H54 (cell line): ENCODE measurements at regions not wholly inside any gene's neighbourhood (a gene's known extent, or its start where the extent isn't known, plus 50 kb on each side); places are given as distances from the start of the nearest gene placed in this dataset.
"Not testable (repeated sequence)": the region's sequence is repeated elsewhere in the genome, so short reads cannot be mapped to it uniquely, and the experiment has no call there.

Experiments
- DNase-seq: peaks from one replicate; pipeline ENCODE4 v3.0.0; 2011; ENCODE audit warnings: low spot score, mixed read lengths; ENCODE audit not compliant: insufficient read length
- FAIRE-seq: peaks from 3 replicates; lab custom pipeline; 2011; peaks lifted over from hg19 to GRCh38; lab: Jason Lieb, UNC
- POLR2A ChIP-seq: IDR thresholded peaks from 2 replicates; pipeline ENCODE4 v1.6.1; 2011; ENCODE audit warnings: low read depth, mild to moderate bottlenecking, low read length

DNA sequence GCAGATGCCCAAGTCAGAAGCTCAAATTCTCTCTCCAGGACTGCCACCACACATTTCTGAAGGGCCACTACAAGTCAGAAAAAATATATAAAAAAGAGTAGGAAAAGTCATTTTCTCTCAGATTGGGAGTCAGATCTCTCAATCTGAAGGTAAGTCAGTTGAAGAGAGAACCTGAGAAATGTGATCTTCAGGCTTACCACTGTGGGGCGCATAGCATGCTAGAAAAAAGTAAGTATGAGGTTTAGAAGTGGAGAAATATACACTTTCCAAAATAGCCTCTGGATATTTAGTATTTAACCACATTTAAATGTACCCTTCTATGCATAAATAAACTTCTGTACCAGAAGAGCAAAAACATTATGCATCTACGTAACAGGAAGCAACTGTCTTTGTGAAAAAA, 800.7 kb upstream of the CTNND2 start:
- no peak for TF ChIP-seq POLR2A
- FAIRE-seq: peak; percentile 11
- DNase-seq: no peak

DNA sequence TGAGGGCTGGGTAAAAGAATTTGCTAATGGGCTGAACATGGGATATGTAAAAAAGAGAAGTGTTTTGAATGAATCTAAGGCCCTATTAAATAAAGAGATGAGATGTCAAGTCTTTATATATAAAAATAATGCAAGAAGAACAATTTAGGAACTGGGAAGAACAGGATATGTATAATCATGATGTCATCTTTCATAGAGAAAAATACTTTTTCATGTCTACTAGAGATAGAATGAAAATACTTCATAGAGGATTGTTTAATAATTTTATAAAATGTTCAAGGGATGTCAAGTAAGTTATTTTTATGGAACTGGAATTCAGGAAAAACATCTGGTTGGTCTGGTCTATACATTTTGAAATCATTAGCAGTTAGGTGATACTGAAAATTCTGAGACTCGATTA, 799.0 kb upstream of the CTNND2 start:
- no peak for DNase-seq
- TF ChIP-seq POLR2A: no peak
- FAIRE-seq: no peak

DNA sequence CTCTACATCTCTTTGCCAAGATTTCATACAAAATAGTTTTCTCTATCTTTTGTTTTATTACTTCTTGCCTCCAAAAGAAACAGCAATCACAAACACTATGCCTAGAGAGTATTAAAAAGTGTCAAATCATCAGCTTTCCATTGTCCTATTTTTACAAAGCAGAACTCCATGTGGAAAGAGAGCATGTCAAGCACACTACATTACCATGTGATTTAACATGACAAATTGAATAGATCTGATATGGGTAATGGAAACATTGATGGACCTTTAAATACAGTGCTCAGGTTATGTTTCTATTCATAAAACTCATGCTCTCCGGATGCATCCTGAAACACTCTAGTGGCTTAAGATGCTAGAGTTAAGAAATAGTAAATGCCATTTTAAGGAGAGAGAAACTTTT, 791.4 kb upstream of the CTNND2 start:
- TF ChIP-seq POLR2A: no peak
- DNase-seq (no peak), FAIRE-seq (no peak)

DNA sequence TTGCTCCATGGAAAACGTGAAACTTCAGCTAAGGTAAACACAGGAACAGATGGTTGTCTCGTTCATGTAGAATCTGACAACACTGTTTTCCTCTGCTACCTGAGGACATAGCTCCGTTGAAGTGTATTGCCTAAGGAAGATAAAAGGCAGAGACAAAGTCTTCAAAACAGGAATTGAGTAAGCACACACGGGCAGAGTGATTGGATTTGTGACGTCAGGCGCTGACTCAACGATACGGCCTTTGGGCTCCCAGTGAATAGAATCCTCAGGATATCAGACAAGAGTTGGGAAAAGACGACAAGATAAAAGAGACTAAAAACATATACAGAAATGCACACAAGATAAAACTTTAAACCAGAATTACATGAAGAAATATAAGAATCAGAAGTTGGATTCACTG, 787.1 kb upstream of the CTNND2 start:
- no peak for TF ChIP-seq POLR2A
- no peak for FAIRE-seq
- no peak for DNase-seq

DNA sequence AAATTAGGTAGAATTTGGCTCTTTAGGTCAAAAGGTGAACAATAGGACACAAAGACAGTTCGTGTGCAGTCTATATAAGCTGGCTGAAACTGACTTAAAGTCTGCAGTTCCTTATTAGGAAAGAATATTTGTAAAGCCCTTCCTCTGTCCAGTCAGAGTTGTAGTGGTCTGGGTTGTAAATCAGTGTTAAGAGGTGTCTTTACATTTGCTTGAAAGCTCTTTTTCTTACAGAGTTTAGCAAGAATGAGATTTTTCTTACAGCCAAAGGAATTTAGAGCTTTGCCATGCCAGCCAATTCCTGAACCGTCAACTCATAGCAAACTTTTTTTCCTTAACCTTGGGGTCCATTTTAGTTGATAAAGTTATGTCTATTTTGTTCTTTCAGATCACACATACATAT, 786.1 kb upstream of the CTNND2 start:
- DNase-seq: no peak
- FAIRE-seq: no peak
- TF ChIP-seq POLR2A: no peak

DNA sequence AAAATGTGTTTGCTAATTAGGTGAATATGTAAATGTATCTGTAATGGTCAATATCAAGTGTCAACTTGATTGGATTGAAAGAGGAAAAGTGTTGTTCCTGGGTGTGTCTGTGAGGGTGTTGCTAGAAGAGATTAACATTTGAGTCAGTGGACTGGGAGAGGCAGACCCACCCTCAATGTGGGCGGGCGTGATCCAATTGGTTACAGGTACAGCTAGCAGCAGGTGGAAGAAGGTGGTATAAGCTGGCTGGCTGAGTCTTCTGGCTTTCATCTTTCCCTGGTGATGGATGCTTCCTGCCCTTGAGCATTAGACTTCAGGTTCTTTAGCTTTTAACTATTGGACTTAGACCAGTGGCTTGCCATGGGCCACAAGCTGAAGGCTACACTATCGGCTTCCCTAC, 779.0 kb upstream of the CTNND2 start:
- FAIRE-seq: no peak
- TF ChIP-seq POLR2A: no peak
- no peak for DNase-seq

DNA sequence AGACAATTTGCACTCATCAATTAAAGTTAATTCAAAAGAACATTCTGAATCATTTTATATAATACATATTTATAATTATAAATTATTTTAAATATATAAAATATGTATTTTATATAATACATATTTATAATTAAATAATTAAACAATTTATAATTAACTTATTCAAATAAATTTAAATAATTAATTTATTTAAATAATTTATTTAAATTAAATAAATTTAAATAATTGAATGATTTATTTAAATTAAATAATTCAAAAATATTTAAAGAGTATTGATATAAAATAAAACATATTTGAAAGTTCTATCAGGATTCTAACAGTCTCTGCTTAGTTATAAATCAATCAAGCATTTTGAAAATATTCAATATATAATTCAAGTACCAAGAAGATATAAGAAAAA, 775.5 kb upstream of the CTNND2 start:
- no peak for TF ChIP-seq POLR2A
- DNase-seq: no peak
- FAIRE-seq: no peak

DNA sequence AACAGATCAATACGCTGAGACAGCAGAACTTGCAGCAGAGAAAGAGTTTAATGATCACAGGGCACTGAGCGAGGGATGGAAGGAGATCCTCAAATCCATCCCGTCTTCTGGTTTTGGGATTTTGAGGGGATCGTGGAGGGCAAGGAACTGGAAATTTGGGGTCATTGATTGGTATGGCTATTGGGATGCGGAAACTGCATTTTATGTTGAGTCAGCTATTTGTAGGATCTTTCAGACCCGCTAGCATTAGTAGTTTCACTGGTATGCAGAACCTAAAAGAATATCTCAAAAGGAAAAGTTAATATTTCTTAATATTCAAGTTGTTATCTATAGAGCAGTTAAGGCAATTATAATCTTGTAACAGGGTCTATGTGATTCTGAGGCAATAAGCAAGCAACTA, 771.7 kb upstream of the CTNND2 start:
- DNase-seq (no peak), FAIRE-seq (no peak)
- no peak for TF ChIP-seq POLR2A

DNA sequence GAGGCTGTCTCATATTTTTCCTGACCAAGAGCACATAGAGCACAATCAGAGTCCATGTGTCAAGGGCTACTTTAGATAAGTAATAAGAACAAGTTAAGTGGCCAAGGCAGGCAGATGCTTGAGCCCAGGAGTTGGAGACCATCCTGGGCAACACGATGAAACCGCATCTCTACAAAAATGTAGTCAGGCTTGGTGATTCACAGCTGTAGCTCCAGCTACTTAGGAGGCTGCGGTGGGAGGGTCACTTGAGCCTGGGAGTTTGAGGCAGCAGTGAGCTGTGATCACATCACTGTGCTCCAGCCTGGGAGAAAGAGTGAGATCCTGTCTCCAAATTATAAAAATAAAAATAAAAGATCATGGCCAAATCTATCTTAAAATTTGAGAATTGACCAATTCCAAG, 767.9 kb upstream of the CTNND2 start:
- no peak for DNase-seq
- TF ChIP-seq POLR2A: no peak
- FAIRE-seq: no peak

DNA sequence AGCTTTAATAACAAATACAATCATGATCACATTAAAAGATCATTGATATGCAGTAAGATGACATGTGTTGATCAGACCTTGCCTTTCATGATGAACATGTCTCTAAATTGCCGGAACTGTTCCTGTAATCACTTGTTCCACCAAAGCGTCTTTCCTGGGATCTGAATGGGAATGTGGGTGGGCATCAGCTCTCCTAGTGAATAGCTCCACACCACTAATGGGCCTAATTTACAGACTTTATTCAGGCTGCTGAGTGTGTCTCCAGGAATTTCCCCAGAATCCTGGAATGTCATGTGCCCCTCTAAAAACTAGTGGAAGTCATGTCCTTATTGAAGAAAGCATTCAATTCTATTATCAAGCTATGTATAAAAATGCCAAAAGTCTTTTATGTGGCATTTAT, 765.1 kb upstream of the CTNND2 start:
- TF ChIP-seq POLR2A: no peak
- DNase-seq (no peak), FAIRE-seq (no peak)

DNA sequence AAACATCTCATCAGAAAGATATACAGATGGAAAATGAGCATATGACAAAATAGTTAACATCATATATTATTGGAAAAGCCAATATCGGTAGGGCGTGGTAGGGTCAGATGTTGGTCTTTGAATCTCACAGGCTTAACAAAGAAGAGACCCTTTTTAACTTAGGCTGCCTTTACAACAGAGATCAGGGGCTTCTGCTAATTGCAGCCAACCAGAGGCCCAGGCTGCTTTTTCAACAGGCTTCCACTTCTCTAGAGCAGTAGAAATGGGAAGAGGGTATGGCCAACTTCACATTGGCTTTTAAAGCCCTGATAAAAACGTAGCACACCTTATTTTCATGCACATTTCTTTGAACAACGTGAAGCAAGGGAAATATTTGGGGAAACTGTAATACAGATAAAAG, 764.3 kb upstream of the CTNND2 start:
- DNase-seq (no peak), FAIRE-seq (no peak)
- TF ChIP-seq POLR2A: no peak

DNA sequence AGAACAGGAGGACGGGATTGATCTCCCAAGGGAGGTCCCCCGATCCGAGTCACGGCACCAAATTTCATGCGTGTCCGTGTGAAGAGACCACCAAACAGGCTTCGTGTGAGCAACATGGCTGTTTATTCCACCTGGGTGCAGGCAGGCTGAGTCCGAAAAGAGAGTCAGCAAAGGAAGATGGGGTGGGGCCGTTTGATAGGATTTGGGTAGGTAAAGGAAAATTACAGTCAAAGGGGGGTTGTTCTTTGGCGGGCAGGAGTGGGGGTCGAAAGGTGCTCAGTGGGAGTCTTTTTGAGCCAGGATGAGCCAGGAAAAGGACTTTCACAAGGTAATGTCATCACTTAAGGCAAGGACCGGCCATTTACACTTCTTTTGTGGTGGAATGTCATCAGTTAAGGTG, 763.6 kb upstream of the CTNND2 start:
- DNase-seq, FAIRE-seq: not testable (repeated sequence)

DNA sequence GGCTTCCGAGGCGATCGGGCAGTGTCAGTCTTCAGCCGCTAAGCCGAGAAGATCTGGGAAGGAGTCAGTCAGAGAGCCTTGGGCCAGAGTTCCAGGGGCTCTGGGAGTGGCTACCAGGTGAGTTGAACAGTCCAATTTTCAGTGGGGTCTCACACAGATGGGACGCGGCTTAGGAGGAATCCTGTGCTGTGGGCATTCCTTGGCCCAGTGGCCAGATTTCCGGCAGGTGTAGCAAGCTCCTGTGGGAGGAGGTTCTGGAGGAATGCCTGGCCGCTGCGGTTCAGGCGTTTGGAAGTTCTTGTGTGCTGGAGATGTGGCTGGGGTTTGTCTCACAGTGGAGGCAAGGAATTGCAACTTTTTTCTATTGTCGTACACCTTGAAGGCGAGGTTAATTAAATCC, 761.5 kb upstream of the CTNND2 start:
- not testable (repeated sequence) for FAIRE-seq, DNase-seq

DNA sequence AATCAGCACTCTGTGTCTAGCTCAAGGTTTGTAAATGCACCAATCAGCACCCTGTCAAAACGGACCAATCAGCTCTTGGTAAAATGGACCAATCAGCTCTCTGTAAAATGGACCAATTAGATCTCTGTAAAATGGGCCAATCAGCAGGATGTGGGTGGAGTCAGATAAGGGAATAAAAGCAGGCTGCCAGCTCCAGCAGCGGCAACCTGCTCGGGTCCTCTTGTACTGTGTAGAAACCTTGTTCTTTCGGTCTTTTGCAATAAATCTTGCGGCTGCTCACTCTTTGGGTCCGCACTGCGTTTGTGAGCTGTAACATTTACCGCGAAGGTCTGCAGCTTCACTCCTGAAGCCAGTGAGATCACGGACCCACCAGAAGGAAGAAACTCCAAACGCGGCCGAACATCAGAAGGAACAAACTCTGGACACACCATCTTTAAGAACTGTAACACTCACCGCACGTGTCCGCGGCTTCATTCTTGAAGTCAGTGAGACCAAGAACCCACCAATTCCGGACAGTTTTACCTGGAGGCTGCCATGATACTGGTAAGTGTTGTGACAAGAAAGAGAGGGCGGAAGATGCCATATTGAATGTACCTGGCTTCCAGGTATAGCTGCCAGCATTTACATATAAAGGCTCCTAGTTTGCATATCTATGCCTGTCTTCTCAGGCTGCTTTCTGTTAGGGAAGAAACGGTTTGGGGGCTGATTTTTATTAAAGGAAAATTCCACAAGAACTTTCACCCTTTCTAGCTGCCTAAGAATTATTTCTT, 758.5 kb upstream of the CTNND2 start:
- DNase-seq (no peak), FAIRE-seq (no peak)
- TF ChIP-seq POLR2A: no peak

DNA sequence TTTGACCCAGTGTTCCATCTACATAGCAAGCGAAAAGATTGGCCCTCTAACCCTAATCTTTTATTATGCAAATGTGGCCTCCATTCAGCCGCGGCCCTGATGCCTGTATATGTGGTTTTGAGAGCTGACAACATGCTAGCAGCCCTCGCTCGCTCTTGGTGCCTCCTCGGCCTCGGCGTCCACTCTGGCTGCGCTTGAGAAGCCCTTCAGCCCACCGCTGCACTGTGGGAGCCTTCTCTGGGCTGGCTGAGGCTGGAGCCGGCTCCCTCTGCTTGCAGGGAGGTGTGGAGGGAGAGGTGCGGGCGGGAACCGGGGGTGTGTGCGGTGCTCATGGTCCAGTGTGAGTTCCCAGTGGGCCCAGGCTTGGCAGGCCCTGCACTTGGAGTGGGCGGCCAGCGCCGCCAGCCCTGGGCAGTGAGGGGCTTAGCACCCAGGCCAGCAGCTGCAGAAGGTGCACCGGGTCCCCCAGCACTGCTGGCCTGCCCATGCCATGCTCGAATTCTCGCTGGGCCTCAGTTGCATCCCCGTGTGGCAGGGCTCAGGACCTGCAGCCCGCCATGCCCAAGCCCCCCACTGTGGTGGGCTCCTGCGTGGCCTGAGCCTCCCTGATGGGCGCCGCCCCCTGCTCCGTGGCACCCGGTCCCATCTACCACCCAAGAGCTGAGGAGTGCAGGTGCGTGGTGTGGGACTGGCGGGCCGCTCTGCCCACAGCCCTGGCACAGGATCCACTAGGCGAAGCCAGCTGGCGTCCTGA, 757.5 kb upstream of the CTNND2 start:
- FAIRE-seq (no peak), DNase-seq (no peak)
- no peak for TF ChIP-seq POLR2A

DNA sequence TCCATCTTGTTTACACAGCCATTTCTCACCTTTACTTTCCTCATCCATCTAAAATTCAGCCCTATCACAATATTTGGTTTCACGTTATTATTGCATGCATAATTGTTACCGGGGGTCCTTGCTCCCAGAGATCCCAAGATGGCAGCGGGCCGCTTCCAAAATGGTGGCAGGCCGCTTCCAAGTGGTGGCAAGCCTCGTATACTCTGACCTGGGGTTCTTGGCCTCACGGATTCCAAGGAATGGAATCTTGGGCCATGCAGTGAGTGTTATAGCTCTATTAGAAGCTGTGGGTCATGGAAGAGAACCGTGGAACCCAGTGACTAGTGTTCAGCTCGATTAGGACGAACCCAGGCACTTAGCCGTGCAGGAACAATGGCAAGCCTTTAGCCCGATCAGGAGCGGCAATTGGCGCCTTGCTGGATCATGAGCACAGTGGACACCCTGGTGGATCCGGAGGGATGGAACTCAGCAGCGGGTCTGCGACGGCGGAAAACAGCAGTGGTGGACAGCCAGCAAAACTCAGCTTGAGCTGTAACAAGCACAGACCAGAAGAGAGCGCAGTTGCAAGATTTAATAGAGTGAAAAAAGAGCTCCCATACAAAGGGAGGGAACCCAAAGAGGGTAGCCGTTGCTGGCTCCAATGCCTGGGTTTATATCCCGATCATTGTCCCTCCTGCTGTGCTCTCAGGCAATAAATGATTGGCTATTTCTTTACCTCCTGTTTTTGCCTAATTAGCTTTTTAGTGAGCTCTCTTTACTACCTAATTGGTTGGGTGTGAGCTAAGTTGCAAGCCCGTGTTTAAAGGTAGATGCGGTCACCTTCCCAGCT, 756.2 kb upstream of the CTNND2 start:
- DNase-seq, FAIRE-seq: not testable (repeated sequence)
